Tibial nerve (tissue), 4 donors: ENCODE measurements at regions not wholly inside any gene's neighbourhood (a gene's known extent, or its start where the extent isn't known, plus 50 kb on each side); places are given as distances from the start of the nearest gene placed in this dataset.

ENCODE experiments used
- DNase-seq, 2 donors: peaks; one replicate each; pipeline ENCODE4 v3.0.0-alpha.2; 2019; ENCODE audit warnings: low spot score in 2 of 2
- H3K27ac ChIP-seq, 4 donors: fragments of 200-600 bp; sonication (generic) in 3 of 4; one replicate each; pipeline ENCODE4 v1.5.1; 2017 to 2019; ENCODE audit warnings: mild to moderate bottlenecking in 1 of 4
- H3K27me3 ChIP-seq, 2 donors: fragments of 200-600 bp; sonication (generic) in 1 of 2; one replicate each; pipeline versions ENCODE4 v1.5.1 to v1.6.0; 2017 to 2019
- H3K36me3 ChIP-seq, 3 donors: fragments of 200-600 bp; sonication (generic); one replicate each; pipeline ENCODE4 v1.5.1; 2018 to 2019
- H3K4me1 ChIP-seq, 4 donors: fragments of 200-600 bp; sonication (generic) in 3 of 4; one replicate each; pipeline ENCODE4 v1.5.1; 2017 to 2019
- H3K4me3 ChIP-seq, 4 donors: fragments of 200-600 bp; sonication (generic) in 3 of 4; one replicate each; pipeline ENCODE4 v1.5.1; 2017 to 2019; ENCODE audit warnings: mild to moderate bottlenecking in 1 of 4, moderate library complexity in 1 of 4
- H3K9me3 ChIP-seq, 4 donors: fragments of 200-600 bp; sonication (generic) in 3 of 4; one replicate each; pipeline ENCODE4 v1.5.1; 2017 to 2019
- CTCF ChIP-seq, 5 experiments: fragments of 200-600 bp in 3 of 5; fragments of 450-650 bp in 2 of 5; sonication (generic) in 3 of 5; IDR thresholded peaks; one replicate each; pipeline ENCODE4 v1.5.1; 2016 to 2019; ENCODE audit warnings: antibody characterized with exemption in 5 of 5, mild to moderate bottlenecking in 3 of 5, moderate library complexity in 2 of 5
- EP300 ChIP-seq, 2 donors: sonication (generic); formaldehyde crosslinking; IDR thresholded peaks; one replicate each; pipeline ENCODE4 v1.6.1; 2017; ENCODE audit warnings: antibody characterized with exemption in 2 of 2, mild to moderate bottlenecking in 1 of 2
- POLR2A ChIP-seq, 2 donors: fragments of 450-650 bp; IDR thresholded peaks; one replicate each; pipeline ENCODE4 v1.6.1; 2017; ENCODE audit warnings: antibody characterized with exemption in 2 of 2, mild to moderate bottlenecking in 2 of 2, moderate library complexity in 2 of 2
- WGBS, 2 donors: methylation state at CpG; one replicate each; pipeline ENCODE4 v1.1.5; 2018; 5-methylcytosine and 5-hydroxymethylcytosine counted together

DNA sequence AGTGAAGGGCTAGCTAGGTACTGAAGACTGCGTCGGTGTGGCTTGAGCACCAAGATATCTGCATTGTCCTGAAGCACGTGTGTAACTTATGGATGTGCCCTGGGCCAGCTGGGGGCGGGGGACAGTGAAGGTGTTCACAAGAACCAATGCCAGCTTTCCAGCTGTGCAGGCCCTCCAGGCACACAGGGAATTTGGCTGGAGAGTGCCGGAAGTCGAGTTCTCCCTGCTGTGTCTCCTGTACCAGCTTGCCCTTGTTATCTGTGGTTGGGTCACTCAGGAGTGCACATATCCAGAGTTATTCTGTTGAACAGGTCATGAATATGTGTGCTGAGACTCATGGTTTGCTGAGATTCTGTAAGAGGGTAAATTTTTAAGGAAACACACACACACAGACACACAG is 75.9 kb upstream of the CRY1 start:
- TF ChIP-seq POLR2A (IDR thresholded peaks at IDR 0.05) (no peak), EP300 (IDR thresholded peaks at IDR 0.05) (no peak), CTCF (IDR thresholded peaks at IDR 0.05) (no peak)
- DNase-seq: no peak
- H3K9me3 ChIP-seq: no peaks in the 10 kb centered on the region
- peaks cover 0 to 5% of the 10 kb centered on the region in 2 donors for H3K27me3 ChIP-seq
- WGBS, 2 donors: 78 to 79% methylated on average over 6 of the region's 6 CpGs
- no peak overlapping the region for H3K27ac ChIP-seq
- H3K36me3 ChIP-seq: no peaks in the 10 kb centered on the region
- H3K4me1 ChIP-seq: no peaks in the 10 kb centered on the region
- no peak overlapping the region for H3K4me3 ChIP-seq

- Histone ChIP-seq H3K4me1 (no peaks in the 10 kb centered on the region), H3K4me3 (no peak overlapping the region), H3K27ac (no peak overlapping the region), H3K27me3 (no peaks in the 10 kb centered on the region), H3K9me3 (no peaks in the 10 kb centered on the region), H3K36me3 (no peaks in the 10 kb centered on the region)
- 77 to 94% methylated on average over 5 of the region's 5 CpGs for WGBS, 2 donors
- TF ChIP-seq EP300 (IDR thresholded peaks at IDR 0.05): no peak
- TF ChIP-seq CTCF (IDR thresholded peaks at IDR 0.05): no peak
- no peak for TF ChIP-seq POLR2A (IDR thresholded peaks at IDR 0.05)
- DNase-seq: no peak
These were observed 85.4 kb upstream of the CRY1 start for GRCh38 chr12:107178776-107179175.

GRCh38 chr12:107179871-107180270 is 86.5 kb upstream of the CRY1 start:
- no peak for TF ChIP-seq EP300 (IDR thresholded peaks at IDR 0.05)
- TF ChIP-seq CTCF (IDR thresholded peaks at IDR 0.05): no peak
- TF ChIP-seq POLR2A (IDR thresholded peaks at IDR 0.05): no peak
- H3K27me3 ChIP-seq: no peaks in the 10 kb centered on the region
- DNase-seq: no peak
- H3K9me3 ChIP-seq: peaks cover 0 to 3% (median 0%) of the 10 kb centered on the region in 4 donors
- H3K4me3 ChIP-seq: no peak overlapping the region
- H3K27ac ChIP-seq: no peak overlapping the region
- no peaks in the 10 kb centered on the region for H3K4me1 ChIP-seq
- no peaks in the 10 kb centered on the region for H3K36me3 ChIP-seq
- WGBS, 2 donors: 50 to 56% methylated on average over 1 of the region's 1 CpG

GRCh38 chr12:107180272-107180671 is 86.9 kb upstream of the CRY1 start:
- WGBS, 2 donors: 48 to 65% methylated on average over 1 of the region's 1 CpG
- H3K27me3 ChIP-seq: no peaks in the 10 kb centered on the region

DNA sequence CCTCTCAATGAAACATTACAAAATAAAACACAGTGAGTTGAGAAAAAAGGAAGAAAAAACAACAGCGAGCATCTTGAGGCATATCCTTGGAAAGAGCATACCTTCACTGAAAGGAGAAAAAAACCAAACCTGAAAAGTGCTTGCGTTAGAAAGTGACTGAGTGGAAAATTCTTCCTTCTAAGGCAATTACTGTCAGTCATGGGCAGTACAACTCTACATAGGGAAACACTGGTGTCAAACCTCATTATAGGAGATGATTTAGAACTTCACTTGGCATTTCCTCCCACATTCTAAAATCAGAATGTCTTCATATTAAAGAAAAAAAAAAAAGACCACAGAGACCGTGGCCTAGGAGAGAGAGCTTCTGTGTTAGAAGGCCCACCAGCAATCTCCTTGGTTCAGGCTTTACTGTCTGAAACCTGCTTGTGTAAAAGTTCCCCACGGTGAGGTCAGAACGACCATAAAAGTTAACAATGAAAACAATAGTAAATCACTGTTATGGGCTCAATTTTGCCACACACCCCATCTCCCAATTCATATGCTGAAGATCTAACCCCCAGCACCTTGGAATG is 91.1 kb upstream of the CRY1 start:
- peaks cover 0 to 9% (median 0%) of the 10 kb centered on the region in 4 donors for H3K9me3 ChIP-seq
- no peak overlapping the region for H3K4me3 ChIP-seq
- DNase-seq: no peak
- no peak for TF ChIP-seq POLR2A (IDR thresholded peaks at IDR 0.05)
- TF ChIP-seq CTCF (IDR thresholded peaks at IDR 0.05): no peak
- TF ChIP-seq EP300 (IDR thresholded peaks at IDR 0.05): no peak
- no peaks in the 10 kb centered on the region for H3K36me3 ChIP-seq
- no peak overlapping the region for H3K27ac ChIP-seq
- 39 to 43% methylated on average over 5 of the region's 5 CpGs for WGBS, 2 donors
- no peaks in the 10 kb centered on the region for H3K27me3 ChIP-seq
- H3K4me1 ChIP-seq: no peaks in the 10 kb centered on the region

More at GRCh38 chr12:107180272-107180671, 86.9 kb upstream of the CRY1 start:
- DNase-seq: no peak
- no peak overlapping the region for H3K27ac ChIP-seq
- H3K36me3 ChIP-seq: no peaks in the 10 kb centered on the region
- peaks cover 0 to 5% (median 0%) of the 10 kb centered on the region in 4 donors for H3K9me3 ChIP-seq
- H3K4me1 ChIP-seq: no peaks in the 10 kb centered on the region
- no peak overlapping the region for H3K4me3 ChIP-seq
- TF ChIP-seq EP300 (IDR thresholded peaks at IDR 0.05): no peak
- no peak for TF ChIP-seq CTCF (IDR thresholded peaks at IDR 0.05)
- no peak for TF ChIP-seq POLR2A (IDR thresholded peaks at IDR 0.05)
